Astrocyte of the cerebellum (primary cell): ENCODE measurements at regions not wholly inside any gene's neighbourhood (a gene's known extent, or its start where the extent isn't known, plus 50 kb on each side); places are given as distances from the start of the nearest gene placed in this dataset.

ENCODE experiments used
- DNase-seq: peaks from one replicate; pipeline ENCODE4 v3.0.0-alpha.2; 2011; ENCODE audit warnings: low read depth
- H3K4me3 ChIP-seq: 2 replicates; pipeline ENCODE4 v1.5.1; 2011; ENCODE audit warnings: mild to moderate bottlenecking, low read depth, low read length, moderate library complexity
- in situ Hi-C: cut with HindIII; loops from 2 replicates; pipeline ENCODE4 v1.10.0; 2017; ENCODE audit warnings: low sequenced_read_pairs
- TF ChIP-seq, protein P1 (sequence below): IDR thresholded peaks from 2 replicates; pipeline ENCODE4 v1.5.1; 2012; ENCODE audit warnings: low read length, low read depth, moderate library complexity, mild to moderate bottlenecking; ENCODE audit errors: missing control alignments

DNA sequence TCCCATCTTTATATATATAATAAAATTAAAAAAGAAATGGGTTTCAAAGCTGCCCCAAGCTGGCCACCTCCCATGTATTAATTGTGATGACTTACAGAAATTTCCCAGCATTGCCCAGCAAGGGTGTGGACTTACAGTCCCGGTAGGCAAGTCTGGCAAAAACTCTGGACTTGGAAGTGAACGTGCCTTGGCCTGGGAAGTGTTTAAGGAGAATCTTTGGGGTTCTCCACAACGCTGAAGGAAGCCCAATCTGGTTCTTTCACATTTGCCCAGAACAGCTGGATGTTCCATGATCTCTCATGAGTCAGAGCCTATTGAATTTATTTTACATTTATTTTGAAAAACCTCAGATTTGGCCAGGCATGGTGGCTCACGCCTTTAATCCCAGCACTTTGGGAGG lies 98.4 kb upstream of the SLC45A1 start:
- no peak overlapping the region for H3K4me3 ChIP-seq
- in situ Hi-C loops: no loop called here
- DNase-seq: no peak
- TF ChIP-seq, protein P1, sequence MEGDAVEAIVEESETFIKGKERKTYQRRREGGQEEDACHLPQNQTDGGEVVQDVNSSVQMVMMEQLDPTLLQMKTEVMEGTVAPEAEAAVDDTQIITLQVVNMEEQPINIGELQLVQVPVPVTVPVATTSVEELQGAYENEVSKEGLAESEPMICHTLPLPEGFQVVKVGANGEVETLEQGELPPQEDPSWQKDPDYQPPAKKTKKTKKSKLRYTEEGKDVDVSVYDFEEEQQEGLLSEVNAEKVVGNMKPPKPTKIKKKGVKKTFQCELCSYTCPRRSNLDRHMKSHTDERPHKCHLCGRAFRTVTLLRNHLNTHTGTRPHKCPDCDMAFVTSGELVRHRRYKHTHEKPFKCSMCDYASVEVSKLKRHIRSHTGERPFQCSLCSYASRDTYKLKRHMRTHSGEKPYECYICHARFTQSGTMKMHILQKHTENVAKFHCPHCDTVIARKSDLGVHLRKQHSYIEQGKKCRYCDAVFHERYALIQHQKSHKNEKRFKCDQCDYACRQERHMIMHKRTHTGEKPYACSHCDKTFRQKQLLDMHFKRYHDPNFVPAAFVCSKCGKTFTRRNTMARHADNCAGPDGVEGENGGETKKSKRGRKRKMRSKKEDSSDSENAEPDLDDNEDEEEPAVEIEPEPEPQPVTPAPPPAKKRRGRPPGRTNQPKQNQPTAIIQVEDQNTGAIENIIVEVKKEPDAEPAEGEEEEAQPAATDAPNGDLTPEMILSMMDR: no peak

DNA sequence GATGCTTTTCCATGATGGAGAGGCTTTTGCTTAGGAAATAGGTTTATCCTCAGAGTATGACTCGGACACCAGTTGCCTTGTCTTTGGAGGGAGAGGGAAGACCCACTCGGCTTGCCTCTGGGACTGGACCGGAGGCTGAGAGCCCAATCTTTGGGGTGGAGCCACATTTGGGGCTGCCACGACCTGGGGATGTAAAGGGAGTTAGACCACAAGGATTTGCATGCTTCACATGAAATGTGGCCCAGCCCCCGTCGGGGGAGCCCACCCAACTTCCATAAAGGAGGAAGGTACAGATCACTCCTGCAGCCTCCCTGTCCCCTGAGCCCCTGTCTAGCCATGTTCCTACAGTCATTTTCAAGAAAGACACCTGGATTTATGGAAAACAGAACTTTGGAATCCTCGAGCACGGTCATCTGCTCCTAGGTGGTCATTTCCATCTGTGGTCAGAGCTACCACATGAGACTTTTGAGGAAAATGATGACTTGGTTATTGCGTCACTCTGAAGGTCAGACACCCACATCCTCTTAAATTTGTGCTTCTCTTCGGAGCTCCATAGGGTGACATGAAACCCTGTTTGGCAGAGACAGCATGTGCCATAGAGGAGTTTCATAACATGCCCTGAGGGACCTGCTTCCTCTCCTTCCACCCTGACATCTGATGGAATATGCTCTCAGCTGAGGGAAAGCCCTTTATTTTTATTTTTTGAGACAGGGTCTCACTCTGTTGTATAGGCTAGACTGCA lies 99.4 kb upstream of the SLC45A1 start:
- H3K4me3 ChIP-seq: no peak overlapping the region
- no peak for DNase-seq
- TF ChIP-seq, protein P1: no peak
- in situ Hi-C loops: no loop called here

DNA sequence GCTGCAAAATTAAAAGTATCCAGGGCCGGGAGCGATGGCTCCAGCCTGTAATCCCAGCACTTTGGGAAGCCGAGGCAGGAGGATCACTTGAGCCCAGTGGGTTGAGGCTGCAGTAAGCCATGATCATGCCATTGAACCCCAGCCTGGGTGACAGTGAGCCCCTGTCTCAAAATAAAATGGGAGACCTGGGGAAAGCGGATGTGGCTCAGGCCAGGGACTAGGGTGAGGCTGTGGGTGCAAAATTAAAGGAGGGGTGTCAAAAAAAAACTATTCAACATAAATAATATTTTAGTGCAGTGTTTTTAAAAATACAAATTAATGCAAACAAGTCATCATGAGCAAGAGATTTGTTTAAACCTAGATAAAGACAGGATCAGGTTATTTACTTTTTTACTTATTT lies 100.1 kb upstream of the SLC45A1 start:
- no peak for DNase-seq
- TF ChIP-seq, protein P1: no peak
- H3K4me3 ChIP-seq: no peak overlapping the region
- in situ Hi-C loops: no loop called here

GRCh38 chr1:8217011-8217711 lies 100.8 kb upstream of the SLC45A1 start:
- DNase-seq: no peak
- TF ChIP-seq, protein P1: no peak
- H3K4me3 ChIP-seq: no peak overlapping the region
- in situ Hi-C loops: no loop called here

DNA sequence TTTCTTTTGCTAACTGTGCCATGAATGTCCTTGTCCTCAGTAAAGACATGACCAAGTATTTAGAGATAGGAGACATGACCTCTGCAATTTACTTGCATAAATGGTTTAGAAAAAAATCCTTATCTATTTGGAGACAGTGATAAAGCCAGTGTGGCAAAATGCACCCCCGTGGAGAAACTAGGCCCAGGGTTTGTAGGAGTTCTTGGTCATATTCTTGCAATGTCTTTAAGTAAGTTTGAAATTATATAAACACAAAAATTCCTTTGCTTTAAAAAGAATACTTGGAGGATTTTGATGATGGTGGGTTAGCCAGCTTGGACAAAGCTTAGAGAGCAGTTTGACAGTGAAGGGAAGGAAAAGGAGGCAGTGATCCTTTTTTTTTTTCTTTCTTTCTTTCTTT lies 101.9 kb upstream of the SLC45A1 start:
- TF ChIP-seq, protein P1: no peak
- no peak overlapping the region for H3K4me3 ChIP-seq
- no peak for DNase-seq
- in situ Hi-C loops: no loop called here

GRCh38 chr1:8214501-8215173 lies 103.3 kb upstream of the SLC45A1 start:
- TF ChIP-seq, protein P1: peak; percentile 16
- in situ Hi-C loops: no loop called here
- no peak overlapping the region for H3K4me3 ChIP-seq
- DNase-seq: no peak
